ENCODE measurements at regions not wholly inside any gene's neighbourhood (a gene's known extent, or its start where the extent isn't known, plus 50 kb on each side); places are given as distances from the start of the nearest gene placed in this dataset.

DNA sequence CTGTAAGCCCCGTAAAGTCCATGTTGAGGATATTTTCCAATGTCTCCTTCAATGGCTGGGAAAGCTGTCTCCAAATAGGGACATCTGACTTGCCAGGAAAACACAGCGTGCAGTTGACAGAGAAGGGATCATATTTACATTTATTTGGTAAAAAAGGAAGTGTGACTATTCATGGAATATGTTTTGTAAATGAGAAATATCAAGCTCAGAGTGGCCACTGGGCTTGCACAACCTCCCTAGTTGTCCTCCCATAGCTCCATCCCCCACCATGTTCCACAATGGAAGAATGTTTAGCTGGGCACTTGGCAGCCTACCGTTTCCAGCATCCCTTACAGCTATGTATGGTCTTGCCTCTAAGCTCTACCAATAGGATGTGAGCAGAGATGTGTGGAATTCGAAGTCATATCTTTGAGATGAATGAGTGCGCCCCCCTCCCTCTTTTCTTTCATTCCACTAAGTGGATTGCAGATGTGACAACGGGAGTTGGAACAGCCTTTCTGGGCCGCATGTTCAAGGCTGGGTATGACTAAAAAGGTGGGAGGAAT is 306.6 kb upstream of the ZMIZ1 start:
- Mint-ChIP-seq H3K4me1 (ENCODE audit: low read depth, unreplicated experiment) (peaks cover 11% of the 10 kb centered on the region), H3K27me3 (ENCODE audit: unreplicated experiment) (peaks cover 12% of the 10 kb centered on the region), H3K9me3 (ENCODE audit: unreplicated experiment) (peaks cover 2% of the 10 kb centered on the region), H3K4me3 (ENCODE audit: unreplicated experiment) (no peak overlapping the region), H3K36me3 (ENCODE audit: unreplicated experiment) (no peaks in the 10 kb centered on the region), H3K27ac (ENCODE audit: unreplicated experiment) (no peak overlapping the region)
- DNase-seq: no peak
- TF ChIP-seq CTCF (IDR thresholded peaks at IDR 0.05; ENCODE audit: partially characterized antibody, unreplicated experiment): no peak

- Mint-ChIP-seq H3K4me1 (ENCODE audit: low read depth, unreplicated experiment) (peaks cover 4% of the 10 kb centered on the region), H3K36me3 (ENCODE audit: unreplicated experiment) (no peaks in the 10 kb centered on the region), H3K4me3 (ENCODE audit: unreplicated experiment) (no peak overlapping the region), H3K27me3 (ENCODE audit: unreplicated experiment) (peaks cover 12% of the 10 kb centered on the region), H3K27ac (ENCODE audit: unreplicated experiment) (no peak overlapping the region), H3K9me3 (ENCODE audit: unreplicated experiment) (peaks cover 2% of the 10 kb centered on the region)
- no peak for TF ChIP-seq CTCF (IDR thresholded peaks at IDR 0.05; ENCODE audit: partially characterized antibody, unreplicated experiment)
- peak; percentile 1 for DNase-seq
Observed at GRCh38 chr10:78763234-78763633, 305.5 kb upstream of the ZMIZ1 start.

GRCh38 chr10:78763651-78764395 is 304.9 kb upstream of the ZMIZ1 start:
- Mint-ChIP-seq H3K4me3 (ENCODE audit: unreplicated experiment) (no peak overlapping the region), H3K36me3 (ENCODE audit: unreplicated experiment) (no peaks in the 10 kb centered on the region), H3K27me3 (ENCODE audit: unreplicated experiment) (peaks cover 12% of the 10 kb centered on the region), H3K9me3 (ENCODE audit: unreplicated experiment) (peaks cover 2% of the 10 kb centered on the region), H3K27ac (ENCODE audit: unreplicated experiment) (no peak overlapping the region), H3K4me1 (ENCODE audit: low read depth, unreplicated experiment) (peaks cover 4% of the 10 kb centered on the region)
- TF ChIP-seq CTCF (IDR thresholded peaks at IDR 0.05; ENCODE audit: partially characterized antibody, unreplicated experiment): no peak
- peak; percentile 7 for DNase-seq

- H3K9me3 Mint-ChIP-seq (ENCODE audit: unreplicated experiment): peaks cover 2% of the 10 kb centered on the region
- H3K4me3 Mint-ChIP-seq (ENCODE audit: unreplicated experiment): no peak overlapping the region
- no peaks in the 10 kb centered on the region for H3K36me3 Mint-ChIP-seq (ENCODE audit: unreplicated experiment)
- peak; percentile 1 for DNase-seq
- no peak for TF ChIP-seq CTCF (IDR thresholded peaks at IDR 0.05; ENCODE audit: partially characterized antibody, unreplicated experiment)
- no peak overlapping the region for H3K27ac Mint-ChIP-seq (ENCODE audit: unreplicated experiment)
- H3K27me3 Mint-ChIP-seq (ENCODE audit: unreplicated experiment): peaks cover 12% of the 10 kb centered on the region
- H3K4me1 Mint-ChIP-seq (ENCODE audit: low read depth, unreplicated experiment): peaks cover 4% of the 10 kb centered on the region
Observed at GRCh38 chr10:78764436-78764835, 304.3 kb upstream of the ZMIZ1 start.

DNA sequence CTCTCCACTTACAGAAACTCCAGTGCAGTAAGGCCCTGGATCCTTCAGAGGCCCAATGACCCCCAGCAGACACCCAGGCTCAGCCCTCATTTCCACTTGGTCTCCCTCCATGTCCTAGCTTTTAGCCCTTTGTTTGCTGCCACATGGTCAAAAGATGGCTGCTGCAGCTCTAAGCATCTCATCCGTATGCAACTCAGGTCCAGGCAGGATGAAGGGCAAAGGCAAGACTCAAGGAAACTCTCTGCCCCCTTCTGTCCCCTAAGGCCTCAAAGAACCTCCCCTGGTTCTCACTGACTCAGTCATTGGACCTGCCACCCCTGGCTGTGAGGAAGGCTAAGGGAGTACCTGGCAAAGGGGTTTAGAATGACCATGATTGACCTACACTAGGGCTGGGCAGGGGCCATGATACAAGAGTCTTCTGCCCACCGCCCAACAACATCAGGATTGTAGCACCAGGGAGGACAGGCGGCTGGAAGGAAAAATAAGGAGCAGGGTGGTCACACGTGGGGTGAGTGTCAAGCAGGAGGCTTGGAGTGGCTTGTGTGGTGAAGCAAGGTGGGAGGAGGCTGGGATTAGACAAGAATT is 303.8 kb upstream of the ZMIZ1 start:
- H3K4me1 Mint-ChIP-seq (ENCODE audit: low read depth, unreplicated experiment): peaks cover 4% of the 10 kb centered on the region
- H3K27ac Mint-ChIP-seq (ENCODE audit: unreplicated experiment): no peak overlapping the region
- H3K4me3 Mint-ChIP-seq (ENCODE audit: unreplicated experiment): no peak overlapping the region
- TF ChIP-seq CTCF (IDR thresholded peaks at IDR 0.05; ENCODE audit: partially characterized antibody, unreplicated experiment): no peak
- DNase-seq: no peak
- H3K36me3 Mint-ChIP-seq (ENCODE audit: unreplicated experiment): no peaks in the 10 kb centered on the region
- peaks cover 12% of the 10 kb centered on the region for H3K27me3 Mint-ChIP-seq (ENCODE audit: unreplicated experiment)
- H3K9me3 Mint-ChIP-seq (ENCODE audit: unreplicated experiment): peaks cover 2% of the 10 kb centered on the region
